NB4 (cell line): ENCODE measurements at regions not wholly inside any gene's neighbourhood (a gene's known extent, or its start where the extent isn't known, plus 50 kb on each side); places are given as distances from the start of the nearest gene placed in this dataset.

Experiments used
- POLR2A ChIP-seq: IDR thresholded peaks from 2 replicates; pipeline ENCODE4 v1.6.1; 2011; ENCODE audit warnings: mild to moderate bottlenecking; ENCODE audit not compliant: insufficient read length; ENCODE audit errors: extremely low read depth
- TF ChIP-seq, protein P1 (sequence below): IDR thresholded peaks from one replicate; pipeline ENCODE4 v1.5.1; 2012; ENCODE audit warnings: low read depth, low read length

DNA sequence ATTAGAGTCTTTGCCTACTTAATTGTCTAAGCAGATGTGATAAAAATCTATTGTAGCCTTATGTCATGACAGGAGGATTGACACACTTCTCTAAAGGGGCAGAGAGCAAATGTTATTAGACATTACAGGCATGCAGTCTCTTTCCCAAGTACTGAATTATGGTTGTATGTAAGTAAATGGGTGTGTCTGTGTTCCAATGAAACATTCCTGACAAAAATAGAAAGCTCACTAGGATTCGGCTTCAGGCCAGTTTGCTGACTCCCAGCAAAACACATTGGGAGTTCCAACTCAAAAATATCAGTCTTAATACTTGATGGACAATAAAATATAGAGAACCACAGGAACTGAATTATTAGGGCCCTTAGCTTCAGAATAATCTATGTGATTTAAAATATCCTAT is 1480.4 kb downstream of the FAM181B start:
- TF ChIP-seq POLR2A: no peak
- TF ChIP-seq, protein P1, sequence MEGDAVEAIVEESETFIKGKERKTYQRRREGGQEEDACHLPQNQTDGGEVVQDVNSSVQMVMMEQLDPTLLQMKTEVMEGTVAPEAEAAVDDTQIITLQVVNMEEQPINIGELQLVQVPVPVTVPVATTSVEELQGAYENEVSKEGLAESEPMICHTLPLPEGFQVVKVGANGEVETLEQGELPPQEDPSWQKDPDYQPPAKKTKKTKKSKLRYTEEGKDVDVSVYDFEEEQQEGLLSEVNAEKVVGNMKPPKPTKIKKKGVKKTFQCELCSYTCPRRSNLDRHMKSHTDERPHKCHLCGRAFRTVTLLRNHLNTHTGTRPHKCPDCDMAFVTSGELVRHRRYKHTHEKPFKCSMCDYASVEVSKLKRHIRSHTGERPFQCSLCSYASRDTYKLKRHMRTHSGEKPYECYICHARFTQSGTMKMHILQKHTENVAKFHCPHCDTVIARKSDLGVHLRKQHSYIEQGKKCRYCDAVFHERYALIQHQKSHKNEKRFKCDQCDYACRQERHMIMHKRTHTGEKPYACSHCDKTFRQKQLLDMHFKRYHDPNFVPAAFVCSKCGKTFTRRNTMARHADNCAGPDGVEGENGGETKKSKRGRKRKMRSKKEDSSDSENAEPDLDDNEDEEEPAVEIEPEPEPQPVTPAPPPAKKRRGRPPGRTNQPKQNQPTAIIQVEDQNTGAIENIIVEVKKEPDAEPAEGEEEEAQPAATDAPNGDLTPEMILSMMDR: no peak
